Stimulated activated effector memory CD8-positive, alpha-beta T cell treated with anti-CD3 and anti-CD28 coated beads, Interleukin-12 subunit alpha, Interleukin-12 subunit beta, amount 100 ng/mL, for 72 hours (primary cell): ENCODE measurements at regions not wholly inside any gene's neighbourhood (a gene's known extent, or its start where the extent isn't known, plus 50 kb on each side); places are given as distances from the start of the nearest gene placed in this dataset.

Experiments
- ATAC-seq: fragments of 150-1000 bp; cut with Tn5 transposase; 2 replicates; pipeline ENCODE4 v1.10.0; 2021
- DNase-seq, 2 donors: peaks; one replicate each; pipeline ENCODE4 v3.0.0; 2021 to 2022; ENCODE audit warnings: low spot score in 2 of 2
- H3K27ac Mint-ChIP-seq: one replicate; pipeline ENCODE4 v1.8.0; 2022; ENCODE audit warnings: mild to moderate bottlenecking, mixed read lengths
- H3K36me3 Mint-ChIP-seq: one replicate; pipeline ENCODE4 v1.8.0; 2022; ENCODE audit warnings: mild to moderate bottlenecking, mixed read lengths
- H3K4me1 Mint-ChIP-seq: one replicate; pipeline ENCODE4 v1.8.0; 2022; ENCODE audit warnings: mixed read lengths
- H3K4me3 Mint-ChIP-seq: one replicate; pipeline ENCODE4 v1.8.0; 2022; ENCODE audit warnings: mild to moderate bottlenecking, mixed read lengths
- H3K9me3 Mint-ChIP-seq: one replicate; pipeline ENCODE4 v1.8.0; 2022; ENCODE audit warnings: mixed read lengths

- no peak for DNase-seq
- Mint-ChIP-seq H3K36me3 (no peaks in the 10 kb centered on the region), H3K9me3 (no peaks in the 10 kb centered on the region), H3K4me3 (no peak overlapping the region), H3K27ac (no peak overlapping the region), H3K4me1 (no peaks in the 10 kb centered on the region)
- no peak for ATAC-seq
These were observed 106.1 kb downstream of the AXIN2 start for GRCh38 chr17:65455154-65455971.

GRCh38 chr17:65453204-65453931 is 108.1 kb downstream of the AXIN2 start:
- Mint-ChIP-seq H3K4me3 (no peak overlapping the region), H3K36me3 (no peaks in the 10 kb centered on the region), H3K27ac (no peak overlapping the region), H3K4me1 (no peaks in the 10 kb centered on the region), H3K9me3 (no peaks in the 10 kb centered on the region)
- ATAC-seq (no peak), DNase-seq (no peak)

GRCh38 chr17:65449495-65449894 is 112.0 kb downstream of the AXIN2 start:
- H3K36me3 Mint-ChIP-seq = no peaks in the 10 kb centered on the region
- H3K4me3 Mint-ChIP-seq = no peak overlapping the region
- peak; percentile 28 for ATAC-seq
- no peak for DNase-seq
- no peaks in the 10 kb centered on the region for H3K4me1 Mint-ChIP-seq
- H3K9me3 Mint-ChIP-seq = no peaks in the 10 kb centered on the region
- no peak overlapping the region for H3K27ac Mint-ChIP-seq

GRCh38 chr17:65447823-65448222 is 113.6 kb downstream of the AXIN2 start:
- Mint-ChIP-seq H3K9me3 (no peaks in the 10 kb centered on the region), H3K36me3 (no peaks in the 10 kb centered on the region), H3K4me3 (no peak overlapping the region), H3K4me1 (no peaks in the 10 kb centered on the region), H3K27ac (no peak overlapping the region)
- DNase-seq = no peak
- ATAC-seq = no peak

- ATAC-seq (no peak), DNase-seq (no peak)
- Mint-ChIP-seq H3K9me3 (no peaks in the 10 kb centered on the region), H3K36me3 (no peaks in the 10 kb centered on the region), H3K4me1 (no peaks in the 10 kb centered on the region), H3K4me3 (no peak overlapping the region), H3K27ac (no peak overlapping the region)
These were observed 114.5 kb downstream of the AXIN2 start for GRCh38 chr17:65446838-65447526.

GRCh38 chr17:65446043-65446442 is 115.4 kb downstream of the AXIN2 start:
- no peak for DNase-seq
- Mint-ChIP-seq H3K36me3 (no peaks in the 10 kb centered on the region), H3K4me1 (no peaks in the 10 kb centered on the region), H3K9me3 (no peaks in the 10 kb centered on the region), H3K4me3 (no peak overlapping the region), H3K27ac (no peak overlapping the region)
- ATAC-seq = no peak

- Mint-ChIP-seq H3K4me3 (no peak overlapping the region), H3K27ac (no peak overlapping the region), H3K9me3 (no peaks in the 10 kb centered on the region), H3K36me3 (no peaks in the 10 kb centered on the region), H3K4me1 (no peaks in the 10 kb centered on the region)
- ATAC-seq (no peak), DNase-seq (no peak)
These were observed 117.4 kb downstream of the AXIN2 start for GRCh38 chr17:65444049-65444448.

GRCh38 chr17:65442691-65443090 is 118.8 kb downstream of the AXIN2 start:
- H3K36me3 Mint-ChIP-seq = no peaks in the 10 kb centered on the region
- no peak overlapping the region for H3K27ac Mint-ChIP-seq
- no peaks in the 10 kb centered on the region for H3K4me1 Mint-ChIP-seq
- no peak overlapping the region for H3K4me3 Mint-ChIP-seq
- ATAC-seq = peak; percentile 57
- no peak for DNase-seq
- no peaks in the 10 kb centered on the region for H3K9me3 Mint-ChIP-seq

GRCh38 chr17:65442250-65442649 is 119.2 kb downstream of the AXIN2 start:
- no peaks in the 10 kb centered on the region for H3K36me3 Mint-ChIP-seq
- no peak for DNase-seq
- peak; percentile 66 for ATAC-seq
- H3K4me3 Mint-ChIP-seq = no peak overlapping the region
- H3K4me1 Mint-ChIP-seq = no peaks in the 10 kb centered on the region
- no peak overlapping the region for H3K27ac Mint-ChIP-seq
- H3K9me3 Mint-ChIP-seq = no peaks in the 10 kb centered on the region

- Mint-ChIP-seq H3K9me3 (no peaks in the 10 kb centered on the region), H3K4me3 (no peak overlapping the region), H3K4me1 (no peaks in the 10 kb centered on the region), H3K36me3 (no peaks in the 10 kb centered on the region), H3K27ac (no peak overlapping the region)
- ATAC-seq (no peak), DNase-seq (no peak)
These were observed 120.3 kb downstream of the AXIN2 start for GRCh38 chr17:65441053-65441605.

GRCh38 chr17:65438708-65439294 is 122.6 kb downstream of the AXIN2 start:
- no peaks in the 10 kb centered on the region for H3K36me3 Mint-ChIP-seq
- H3K9me3 Mint-ChIP-seq = no peaks in the 10 kb centered on the region
- H3K4me1 Mint-ChIP-seq = no peaks in the 10 kb centered on the region
- no peak for DNase-seq
- no peak overlapping the region for H3K27ac Mint-ChIP-seq
- ATAC-seq = peak; percentile 28
- H3K4me3 Mint-ChIP-seq = no peak overlapping the region

GRCh38 chr17:65438173-65438572 is 123.3 kb downstream of the AXIN2 start:
- ATAC-seq = no peak
- Mint-ChIP-seq H3K9me3 (no peaks in the 10 kb centered on the region), H3K4me3 (no peak overlapping the region), H3K4me1 (peaks cover 4% of the 10 kb centered on the region), H3K36me3 (no peaks in the 10 kb centered on the region), H3K27ac (no peak overlapping the region)
- DNase-seq = no peak

GRCh38 chr17:65436871-65437270 is 124.6 kb downstream of the AXIN2 start:
- ATAC-seq (no peak), DNase-seq (no peak)
- Mint-ChIP-seq H3K36me3 (no peaks in the 10 kb centered on the region), H3K4me1 (peaks cover 6% of the 10 kb centered on the region), H3K9me3 (peaks cover 2% of the 10 kb centered on the region), H3K4me3 (no peak overlapping the region), H3K27ac (no peak overlapping the region)

- ATAC-seq (no peak), DNase-seq (no peak)
- Mint-ChIP-seq H3K4me1 (peaks cover 6% of the 10 kb centered on the region), H3K9me3 (peaks cover 3% of the 10 kb centered on the region), H3K4me3 (no peak overlapping the region), H3K27ac (no peak overlapping the region), H3K36me3 (no peaks in the 10 kb centered on the region)
These were observed 126.6 kb downstream of the AXIN2 start for GRCh38 chr17:65434878-65435277.

GRCh38 chr17:65434251-65434650 is 127.2 kb downstream of the AXIN2 start:
- Mint-ChIP-seq H3K4me1 (peaks cover 6% of the 10 kb centered on the region), H3K4me3 (no peak overlapping the region), H3K36me3 (no peaks in the 10 kb centered on the region), H3K9me3 (peaks cover 3% of the 10 kb centered on the region), H3K27ac (no peak overlapping the region)
- DNase-seq (no peak), ATAC-seq (no peak)
